Activated gamma-delta T cell treated with Interleukin-2 at 50 U/mL for 16 hours (primary cell): ENCODE measurements at regions not wholly inside any gene's neighbourhood (a gene's known extent, or its start where the extent isn't known, plus 50 kb on each side); places are given as distances from the start of the nearest gene placed in this dataset.

Experiments used
- DNase-seq: peaks from one replicate; pipeline ENCODE4 v3.0.0-alpha.2; 2020

DNA sequence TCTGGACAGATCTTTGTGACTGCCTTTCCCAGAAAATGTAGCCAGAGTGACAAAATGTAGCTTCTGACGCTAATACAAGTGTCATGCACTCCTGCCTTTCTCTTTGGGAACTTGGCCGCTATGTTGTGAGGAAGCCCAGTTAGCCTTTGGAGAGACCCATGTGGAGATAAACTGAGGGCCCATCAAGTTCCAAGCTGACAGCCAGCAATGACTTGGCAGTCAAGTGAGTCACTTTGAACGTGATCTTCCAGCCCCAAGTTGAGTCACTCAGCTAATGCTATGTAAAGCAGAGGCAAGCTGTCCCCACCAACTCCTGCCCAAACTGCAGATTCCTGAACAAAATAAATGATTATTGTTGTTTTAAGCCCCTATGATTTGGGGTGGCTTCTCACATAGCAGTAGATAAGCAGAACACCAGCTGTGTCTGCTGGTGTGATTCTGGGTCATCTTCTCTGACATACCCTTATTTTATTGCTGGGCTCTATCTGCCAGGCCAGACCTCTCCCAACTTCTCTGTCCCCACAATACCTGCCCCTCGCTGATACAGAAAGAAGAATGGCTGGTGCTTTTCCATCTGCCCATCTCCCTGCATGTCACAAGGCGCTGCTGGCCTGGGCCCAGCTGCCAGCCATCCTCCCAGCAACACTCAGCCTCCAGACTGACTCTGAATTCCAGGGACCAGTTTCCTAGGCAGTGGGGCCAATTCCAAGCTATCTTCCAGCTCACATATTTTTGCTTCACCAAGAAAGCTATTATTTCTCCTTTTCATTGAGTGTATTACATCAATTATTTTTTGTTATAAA is 274.8 kb downstream of the LRFN2 start:
- DNase-seq: no peak

DNA sequence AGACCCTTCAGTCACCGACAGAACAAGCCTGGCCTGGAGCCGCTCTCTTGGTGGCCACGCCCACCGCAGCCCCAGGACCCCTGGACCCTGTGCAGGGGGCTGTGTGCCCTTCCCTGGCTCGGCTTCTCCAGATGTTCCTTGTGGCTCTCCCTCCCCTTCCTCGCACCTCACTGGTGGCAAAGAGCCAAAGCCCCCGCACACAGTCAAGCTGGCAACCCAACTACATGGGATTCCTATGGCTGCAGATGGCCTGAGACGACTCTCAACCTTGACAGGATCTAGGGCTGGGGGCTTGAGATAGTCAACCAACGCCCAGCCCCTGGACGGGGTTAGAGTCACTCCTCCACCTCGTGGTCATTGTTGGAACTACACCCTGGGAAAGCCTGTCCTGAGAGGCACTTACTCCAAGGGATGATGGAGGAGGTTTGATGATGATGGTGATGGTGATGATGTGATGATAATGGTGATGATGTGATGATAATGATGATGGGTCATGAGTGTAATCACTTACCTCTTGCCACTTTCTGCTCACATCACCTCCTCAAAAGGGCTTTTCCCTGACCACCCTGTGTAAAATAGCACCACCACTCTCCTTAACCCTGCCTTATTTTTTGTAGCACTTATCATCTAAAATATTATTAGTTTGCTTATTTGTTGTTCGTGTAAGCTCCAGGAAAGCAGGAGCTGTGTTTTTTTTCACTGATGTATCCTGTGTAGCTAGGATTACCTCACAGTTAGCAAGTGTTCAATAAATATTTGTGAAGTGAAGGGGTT is 278.4 kb downstream of the LRFN2 start:
- peak; percentile 46 for DNase-seq

GRCh38 chr6:40307712-40308111 is 279.5 kb downstream of the LRFN2 start:
- DNase-seq: no peak

GRCh38 chr6:40302856-40303454 is 284.2 kb downstream of the LRFN2 start:
- no peak for DNase-seq

DNA sequence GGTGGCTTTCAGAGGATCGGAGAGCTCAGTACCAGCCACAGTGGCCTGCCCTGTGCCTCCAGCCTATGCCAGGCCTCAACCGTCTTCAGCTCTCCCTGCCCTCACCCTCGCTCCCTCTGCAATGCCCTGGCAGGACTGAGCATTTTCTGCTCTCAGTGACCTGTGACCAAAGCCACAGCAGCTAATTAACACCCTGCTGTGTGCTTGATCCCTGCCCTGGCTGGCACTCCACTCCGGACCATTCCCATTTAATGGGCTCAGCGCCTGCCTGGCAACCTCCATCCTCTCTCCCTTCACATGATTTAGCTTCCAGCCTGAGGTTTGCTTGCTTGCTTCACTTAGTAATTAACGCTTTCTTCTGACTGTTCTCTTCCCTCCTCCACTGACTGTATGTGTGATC is 287.5 kb downstream of the LRFN2 start:
- no peak for DNase-seq

DNA sequence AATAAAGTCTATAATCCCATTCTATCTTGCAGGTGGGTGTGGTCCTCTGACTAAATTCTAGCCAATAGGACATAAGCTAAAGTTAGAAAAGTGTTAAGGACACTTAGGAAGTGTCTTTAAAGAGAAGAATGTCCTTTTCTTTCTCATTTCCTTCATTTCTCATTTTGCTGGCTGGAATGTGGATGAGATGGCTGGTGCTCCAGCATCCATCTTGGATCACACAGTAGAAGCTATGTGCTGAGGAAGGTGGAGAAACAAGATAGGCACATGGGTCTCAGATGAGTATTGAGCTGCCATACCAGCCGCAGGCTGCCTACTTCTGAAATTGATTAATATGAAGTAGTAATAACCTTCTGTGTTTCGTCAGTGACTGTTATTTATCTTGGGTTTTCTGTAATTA is 289.0 kb downstream of the LRFN2 start:
- no peak for DNase-seq

GRCh38 chr6:40295251-40295950 is 291.8 kb downstream of the LRFN2 start:
- DNase-seq: no peak

GRCh38 chr6:40293460-40294185 is 293.5 kb downstream of the LRFN2 start:
- DNase-seq: no peak

GRCh38 chr6:40293060-40293459 is 294.1 kb downstream of the LRFN2 start:
- DNase-seq: no peak

GRCh38 chr6:40290816-40291215 is 296.3 kb downstream of the LRFN2 start:
- no peak for DNase-seq

DNA sequence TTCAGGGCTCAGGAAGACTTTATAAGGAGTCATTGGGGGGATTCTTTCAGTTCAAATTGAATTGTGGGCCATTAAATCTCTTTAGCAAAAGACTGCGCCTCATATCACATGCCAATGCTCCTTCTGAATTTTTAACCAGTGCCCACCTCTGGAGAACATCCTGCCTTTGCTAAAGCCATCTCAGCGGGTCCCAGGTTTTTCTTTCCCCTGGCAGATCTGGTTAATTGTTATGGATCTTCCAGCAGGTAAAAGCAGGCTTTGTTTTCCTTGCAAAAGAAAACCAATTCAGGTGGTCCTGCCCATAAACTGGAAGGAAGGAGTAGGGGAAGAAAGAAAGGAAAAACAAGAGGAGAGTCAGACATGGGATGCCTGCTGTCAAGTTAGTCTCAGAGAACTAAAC is 298.2 kb downstream of the LRFN2 start:
- DNase-seq: no peak

GRCh38 chr6:40287296-40287850 is 299.8 kb downstream of the LRFN2 start:
- DNase-seq: no peak

GRCh38 chr6:40286721-40287120 is 300.4 kb downstream of the LRFN2 start:
- DNase-seq: no peak

DNA sequence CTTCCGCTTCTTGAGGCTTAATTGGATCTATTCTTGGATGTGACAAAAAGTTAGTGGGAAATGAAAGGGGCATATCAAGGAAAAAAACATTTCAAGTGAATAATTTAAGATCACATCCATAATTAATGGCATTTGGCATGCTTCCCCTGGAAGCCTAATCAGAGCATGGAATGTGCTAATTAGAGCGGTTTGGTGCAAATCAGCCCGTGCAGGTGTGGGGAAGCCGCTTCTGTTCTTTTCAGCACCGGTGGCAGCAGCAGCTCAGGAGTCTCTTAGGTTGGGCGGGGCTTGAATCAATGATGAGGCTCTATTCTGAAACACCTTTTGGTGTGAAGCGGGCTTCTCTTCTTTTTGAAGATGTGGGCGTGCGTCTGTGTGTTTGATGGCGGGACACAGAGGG is 301.2 kb downstream of the LRFN2 start:
- DNase-seq: no peak

GRCh38 chr6:40285535-40285934 is 301.6 kb downstream of the LRFN2 start:
- no peak for DNase-seq

DNA sequence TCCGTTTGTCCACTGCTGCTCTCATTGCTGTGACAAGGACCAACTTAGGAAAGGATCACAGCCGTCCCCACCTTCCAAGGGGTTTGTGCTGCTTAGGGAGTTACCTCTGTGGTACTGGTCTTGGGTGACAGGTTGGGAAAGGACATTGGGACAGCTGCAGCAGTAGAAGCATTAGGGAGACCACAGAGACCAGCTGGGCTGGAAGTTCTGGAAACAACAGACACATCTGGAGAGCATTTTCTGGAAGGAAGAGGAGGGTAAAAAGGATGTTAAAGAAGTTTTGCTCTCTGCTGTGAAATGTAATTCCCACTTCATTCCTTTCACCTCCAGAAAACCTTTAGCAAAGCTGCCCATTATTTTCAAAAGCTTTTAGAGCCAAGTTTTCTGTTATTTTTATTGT is 304.2 kb downstream of the LRFN2 start:
- no peak for DNase-seq

GRCh38 chr6:40281402-40281801 is 305.8 kb downstream of the LRFN2 start:
- no peak for DNase-seq

- no peak for DNase-seq
Observed at GRCh38 chr6:40280231-40280630, 306.9 kb downstream of the LRFN2 start.

DNA sequence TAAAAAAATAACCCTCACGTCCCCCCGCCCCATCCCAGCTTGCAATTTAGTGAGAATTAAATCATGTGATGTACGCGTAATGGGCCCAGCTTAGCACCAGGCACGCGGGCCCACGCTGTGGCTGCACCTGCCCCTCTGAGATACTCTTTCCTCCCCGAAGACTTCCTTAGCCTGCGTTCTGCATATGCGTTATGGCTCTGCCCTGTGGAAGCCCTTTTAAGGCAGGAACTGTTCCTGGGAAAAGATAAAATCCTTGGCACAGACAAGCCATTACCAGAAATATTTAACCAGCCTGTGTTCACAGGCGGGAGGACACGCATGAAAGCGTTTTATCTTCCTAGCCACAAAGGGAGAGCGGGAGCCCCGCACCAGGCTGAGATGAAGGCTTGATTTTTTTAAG is 311.0 kb downstream of the LRFN2 start:
- no peak for DNase-seq

DNA sequence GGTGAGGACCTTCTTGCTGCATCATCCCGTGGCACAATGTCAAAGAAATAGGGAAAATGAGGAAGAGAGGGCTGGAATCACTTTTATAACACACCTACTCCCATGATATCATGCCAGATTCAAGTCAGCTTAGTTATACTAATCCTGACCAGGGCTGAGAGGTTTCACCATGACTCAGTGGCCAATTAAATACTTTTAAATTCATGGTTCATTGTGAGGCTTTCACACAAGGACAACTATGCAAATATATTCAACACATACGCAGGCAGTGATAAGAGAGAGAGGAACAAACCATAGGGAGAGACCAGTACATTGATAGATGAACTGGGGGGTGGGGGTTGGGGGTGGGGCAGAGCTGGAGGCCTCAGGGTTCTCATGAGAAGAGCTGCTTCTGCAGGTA is 313.1 kb downstream of the LRFN2 start:
- DNase-seq: no peak

- DNase-seq: no peak
Observed at GRCh38 chr6:40268614-40269013, 318.6 kb downstream of the LRFN2 start.

- no peak for DNase-seq
Observed at GRCh38 chr6:40268166-40268565, 319.0 kb downstream of the LRFN2 start.
